OCI-LY3 (cell line): ENCODE measurements at regions not wholly inside any gene's neighbourhood (a gene's known extent, or its start where the extent isn't known, plus 50 kb on each side); places are given as distances from the start of the nearest gene placed in this dataset.
"Not testable (repeated sequence)": the region's sequence is repeated elsewhere in the genome, so short reads cannot be mapped to it uniquely, and the experiment has no call there.

ENCODE experiments used
- H2AFZ ChIP-seq: fragments of 200-600, 300-600 bp; shearing (Covaris generic); 2 replicates; pipeline ENCODE4 v1.6.0; 2014; ENCODE audit warnings: antibody characterized with exemption, low read depth, low read length
- H3K27ac ChIP-seq: fragments of 200-600, 300-600 bp; sonication (generic); 2 replicates; pipeline ENCODE4 v1.5.1; 2014; ENCODE audit warnings: mild to moderate bottlenecking, low read length, moderate library complexity, mixed read lengths
- H3K27me3 ChIP-seq: fragments of 200-600, 300-600 bp; sonication (generic); 2 replicates; pipeline ENCODE4 v1.6.1; 2014; ENCODE audit warnings: low read depth, low read length, mixed read lengths
- H3K36me3 ChIP-seq: fragments of 200-600, 300-600 bp; sonication (generic); replicated peaks from 2 replicates; pipeline ENCODE3; 2014; ENCODE audit warnings: low read depth, low read length, mixed read lengths
- H3K4me1 ChIP-seq: fragments of 300-600, 200-600 bp; sonication (generic); 2 replicates; pipeline ENCODE4 v1.6.1; 2014; ENCODE audit warnings: low read length, mixed read lengths
- H3K4me2 ChIP-seq: fragments of 200-600, 300-600 bp; sonication (generic); 2 replicates; pipeline ENCODE4 v1.6.1; 2014; ENCODE audit warnings: low read length, mixed read lengths
- H3K4me3 ChIP-seq: fragments of 300-600, 200-600 bp; sonication (generic); 2 replicates; pipeline ENCODE4 v1.5.1; 2014; ENCODE audit warnings: antibody characterized with exemption, mild to moderate bottlenecking, low read length, moderate library complexity
- H3K79me2 ChIP-seq: fragments of 300-600, 200-600 bp; shearing (Covaris generic); 2 replicates; pipeline ENCODE4 v1.6.1; 2014; ENCODE audit warnings: mild to moderate bottlenecking, low read length, mixed read lengths
- H3K9ac ChIP-seq: fragments of 300-600, 200-600 bp; shearing (Covaris generic); 2 replicates; pipeline ENCODE4 v1.6.0; 2014; ENCODE audit warnings: mild to moderate bottlenecking, low read length, moderate library complexity
- H3K9me3 ChIP-seq: fragments of 200-600, 300-600 bp; shearing (Covaris generic); 2 replicates; pipeline ENCODE4 v1.6.1; 2014; ENCODE audit warnings: low read length, mixed read lengths; ENCODE audit not compliant: insufficient read depth
- H4K20me1 ChIP-seq: fragments of 200-600, 300-600 bp; sonication (generic); 2 replicates; pipeline ENCODE4 v1.6.1; 2016; ENCODE audit warnings: low read length, mixed read lengths; ENCODE audit not compliant: insufficient read depth
- CTCF ChIP-seq: fragments of 200-600, 300-600 bp; sonication (generic); IDR thresholded peaks from 2 replicates; pipeline ENCODE4 v1.5.1; 2014; ENCODE audit warnings: antibody characterized with exemption, low read length, low read depth
- EZH2phosphoT487 ChIP-seq: fragments of 200-600 bp; shearing (Covaris generic); IDR thresholded peaks from 2 replicates; pipeline ENCODE4 v1.6.1; 2018; ENCODE audit warnings: antibody characterized with exemption, mixed run types, low read depth

GRCh38 chr2:144912206-144912605 lies 392.3 kb upstream of the ZEB2 start:
- no peak overlapping the region for H3K4me2 ChIP-seq

GRCh38 chr2:144905956-144906355 lies 386.0 kb upstream of the ZEB2 start:
- Histone ChIP-seq H3K9ac (no peak overlapping the region), H3K27me3 (no peaks in the 10 kb centered on the region), H4K20me1 (no peaks in the 10 kb centered on the region), H3K79me2 (no peaks in the 10 kb centered on the region), H3K4me3 (no peak overlapping the region), H2AFZ (no peak overlapping the region), H3K36me3 (no peaks in the 10 kb centered on the region), H3K4me1 (no peaks in the 10 kb centered on the region), H3K4me2 (no peak overlapping the region), H3K27ac (no peak overlapping the region), H3K9me3 (no peaks in the 10 kb centered on the region)
- TF ChIP-seq CTCF (no peak), EZH2phosphoT487 (no peak)

More at GRCh38 chr2:144912206-144912605, 392.3 kb upstream of the ZEB2 start:
- H3K9ac ChIP-seq: no peak overlapping the region
- H4K20me1 ChIP-seq: no peaks in the 10 kb centered on the region
- H3K79me2 ChIP-seq: no peaks in the 10 kb centered on the region
- no peak overlapping the region for H3K27ac ChIP-seq
- H3K9me3 ChIP-seq: no peaks in the 10 kb centered on the region
- H3K4me3 ChIP-seq: no peak overlapping the region
- H2AFZ ChIP-seq: no peak overlapping the region
- H3K4me1 ChIP-seq: no peaks in the 10 kb centered on the region
- H3K27me3 ChIP-seq: no peaks in the 10 kb centered on the region
- no peaks in the 10 kb centered on the region for H3K36me3 ChIP-seq
- no peak for TF ChIP-seq CTCF
- no peak for TF ChIP-seq EZH2phosphoT487

- H3K79me2 ChIP-seq: no peaks in the 10 kb centered on the region
- H3K9me3 ChIP-seq: no peaks in the 10 kb centered on the region
- TF ChIP-seq CTCF: no peak
- no peak for TF ChIP-seq EZH2phosphoT487
- no peak overlapping the region for H3K4me2 ChIP-seq
- no peak overlapping the region for H2AFZ ChIP-seq
- H4K20me1 ChIP-seq: no peaks in the 10 kb centered on the region
- no peaks in the 10 kb centered on the region for H3K36me3 ChIP-seq
- H3K27me3 ChIP-seq: no peaks in the 10 kb centered on the region
- no peak overlapping the region for H3K4me3 ChIP-seq
- no peaks in the 10 kb centered on the region for H3K4me1 ChIP-seq
- no peak overlapping the region for H3K27ac ChIP-seq
- no peak overlapping the region for H3K9ac ChIP-seq
These were observed 384.7 kb upstream of the ZEB2 start for GRCh38 chr2:144904612-144905011.

GRCh38 chr2:144903045-144903444 lies 383.1 kb upstream of the ZEB2 start:
- not testable (repeated sequence) for H3K9ac ChIP-seq

GRCh38 chr2:144901386-144901785 lies 381.5 kb upstream of the ZEB2 start:
- H3K36me3 ChIP-seq, H3K27me3 ChIP-seq, H3K9me3 ChIP-seq, H3K4me2 ChIP-seq, H4K20me1 ChIP-seq, H3K27ac ChIP-seq, H3K9ac ChIP-seq, H3K4me1 ChIP-seq, H3K4me3 ChIP-seq, H2AFZ ChIP-seq, H3K79me2 ChIP-seq: not testable (repeated sequence)

More at GRCh38 chr2:144903045-144903444, 383.1 kb upstream of the ZEB2 start:
- not testable (repeated sequence) for H3K4me1 ChIP-seq, H3K79me2 ChIP-seq, H3K27ac ChIP-seq, H3K27me3 ChIP-seq, H4K20me1 ChIP-seq, H3K36me3 ChIP-seq, H2AFZ ChIP-seq, H3K4me3 ChIP-seq, H3K9me3 ChIP-seq, H3K4me2 ChIP-seq
